ENCODE measurements at regions not wholly inside any gene's neighbourhood (a gene's known extent, or its start where the extent isn't known, plus 50 kb on each side); places are given as distances from the start of the nearest gene placed in this dataset.

GRCh38 chr5:51018423-51018822 lies 352.0 kb downstream of the PARP8 start:
- TF ChIP-seq SP1 (IDR thresholded peaks at IDR 0.05) (no peak), BHLHE40 (IDR thresholded peaks at IDR 0.05; ENCODE audit: borderline replicate concordance) (no peak), HDGF (IDR thresholded peaks at IDR 0.05; ENCODE audit: borderline replicate concordance) (no peak), FOXK2 (IDR thresholded peaks at IDR 0.05) (no peak)
